T-helper 2 cell treated with Interferon-gamma antibody and Interleukin-4, amounts not matched to agents 5 μg/mL and 100 μg/mL, for 36 hours (primary cell): ENCODE measurements at regions not wholly inside any gene's neighbourhood (a gene's known extent, or its start where the extent isn't known, plus 50 kb on each side); places are given as distances from the start of the nearest gene placed in this dataset.

ENCODE experiments used
- DNase-seq: peaks from one replicate; pipeline ENCODE4 v3.0.0; 2021; ENCODE audit warnings: low spot score
- H3K27ac Mint-ChIP-seq: one replicate; pipeline ENCODE4 v1.8.0; 2021; ENCODE audit warnings: mild to moderate bottlenecking, mixed read lengths
- H3K27me3 Mint-ChIP-seq: one replicate; pipeline ENCODE4 v1.8.0; 2021; ENCODE audit warnings: low read depth, mixed read lengths
- H3K36me3 Mint-ChIP-seq: one replicate; pipeline ENCODE4 v1.8.0; 2021; ENCODE audit warnings: low read depth, mixed read lengths
- H3K4me1 Mint-ChIP-seq: one replicate; pipeline ENCODE4 v1.8.0; 2021; ENCODE audit warnings: low read depth, mixed read lengths
- H3K4me3 Mint-ChIP-seq: one replicate; pipeline ENCODE4 v1.8.0; 2022; ENCODE audit warnings: mild to moderate bottlenecking, moderate library complexity, mixed read lengths
- H3K9me3 Mint-ChIP-seq: one replicate; pipeline ENCODE4 v1.8.0; 2021; ENCODE audit warnings: mixed read lengths

DNA sequence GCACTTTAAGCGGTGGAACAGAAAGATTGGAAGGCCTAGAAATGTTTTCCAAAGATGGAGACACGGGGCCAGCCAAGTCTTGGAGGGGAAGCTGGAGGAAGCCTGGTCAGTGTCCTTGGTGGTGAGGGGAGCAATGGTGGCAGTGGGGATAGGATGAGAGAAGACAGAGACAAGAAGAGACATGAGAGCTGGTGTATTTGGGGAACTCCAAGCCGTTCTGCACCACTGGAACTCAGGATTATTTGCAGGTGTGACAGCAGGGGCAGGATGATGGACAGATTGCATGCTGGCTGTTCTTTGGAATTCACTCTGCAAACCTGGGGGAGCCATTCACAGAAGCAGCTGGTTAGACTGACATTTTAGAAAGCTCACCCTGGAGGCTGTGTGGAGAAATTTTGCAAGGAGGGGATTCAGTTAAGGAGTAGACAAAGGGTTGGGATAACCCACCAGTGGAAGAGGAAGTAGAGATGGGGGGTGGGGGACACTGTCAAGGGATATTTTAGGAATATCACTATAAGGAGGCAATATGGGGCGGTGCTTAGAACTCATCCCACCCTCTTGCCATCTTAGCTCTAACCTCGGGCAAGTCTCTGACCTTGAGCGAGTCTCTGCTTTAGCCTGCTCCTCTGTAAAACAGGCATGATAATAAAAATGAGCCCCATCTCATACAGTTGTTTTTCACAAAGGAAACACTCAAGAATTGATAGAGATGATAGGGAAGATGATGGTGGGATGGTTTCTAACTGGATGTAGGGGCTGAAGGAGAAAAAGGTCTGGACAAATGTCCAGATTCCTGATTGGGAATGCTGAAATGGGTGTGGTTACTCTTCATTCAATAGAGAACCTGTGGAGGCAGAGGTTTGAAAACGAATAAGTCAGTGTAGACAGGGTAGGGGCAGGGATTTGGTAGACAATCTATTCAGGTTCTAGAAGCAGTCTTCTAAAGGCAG, 175.8 kb downstream of the MYCN start:
- DNase-seq = no peak
- Mint-ChIP-seq H3K4me1 (no peaks in the 10 kb centered on the region), H3K27me3 (no peaks in the 10 kb centered on the region), H3K9me3 (no peaks in the 10 kb centered on the region), H3K27ac (no peak overlapping the region), H3K36me3 (no peaks in the 10 kb centered on the region), H3K4me3 (no peak overlapping the region)

GRCh38 chr2:16115291-16115690, 174.9 kb downstream of the MYCN start:
- Mint-ChIP-seq H3K27me3 (no peaks in the 10 kb centered on the region), H3K4me3 (no peak overlapping the region), H3K27ac (no peak overlapping the region), H3K9me3 (no peaks in the 10 kb centered on the region), H3K4me1 (no peaks in the 10 kb centered on the region), H3K36me3 (no peaks in the 10 kb centered on the region)
- DNase-seq = no peak

- H3K9me3 Mint-ChIP-seq = no peaks in the 10 kb centered on the region
- no peaks in the 10 kb centered on the region for H3K4me1 Mint-ChIP-seq
These were observed 174.5 kb downstream of the MYCN start for GRCh38 chr2:16114836-16115235.

GRCh38 chr2:16114070-16114469, 173.7 kb downstream of the MYCN start:
- DNase-seq = no peak
- no peaks in the 10 kb centered on the region for H3K9me3 Mint-ChIP-seq
- no peaks in the 10 kb centered on the region for H3K27me3 Mint-ChIP-seq
- no peak overlapping the region for H3K27ac Mint-ChIP-seq
- no peaks in the 10 kb centered on the region for H3K4me1 Mint-ChIP-seq
- H3K4me3 Mint-ChIP-seq = no peak overlapping the region
- H3K36me3 Mint-ChIP-seq = no peaks in the 10 kb centered on the region

More at GRCh38 chr2:16114836-16115235, 174.5 kb downstream of the MYCN start:
- Mint-ChIP-seq H3K27me3 (no peaks in the 10 kb centered on the region), H3K36me3 (no peaks in the 10 kb centered on the region), H3K4me3 (no peak overlapping the region), H3K27ac (no peak overlapping the region)
- no peak for DNase-seq

- no peak for DNase-seq
- Mint-ChIP-seq H3K9me3 (no peaks in the 10 kb centered on the region), H3K27ac (no peak overlapping the region), H3K4me1 (no peaks in the 10 kb centered on the region), H3K4me3 (no peak overlapping the region), H3K27me3 (no peaks in the 10 kb centered on the region), H3K36me3 (no peaks in the 10 kb centered on the region)
These were observed 173.2 kb downstream of the MYCN start for GRCh38 chr2:16113568-16113967.

GRCh38 chr2:16112972-16113560, 172.7 kb downstream of the MYCN start:
- H3K9me3 Mint-ChIP-seq = no peaks in the 10 kb centered on the region
- DNase-seq = no peak
- H3K27ac Mint-ChIP-seq = no peak overlapping the region
- H3K4me1 Mint-ChIP-seq = no peaks in the 10 kb centered on the region
- no peaks in the 10 kb centered on the region for H3K36me3 Mint-ChIP-seq
- no peak overlapping the region for H3K4me3 Mint-ChIP-seq
- H3K27me3 Mint-ChIP-seq = no peaks in the 10 kb centered on the region

DNA sequence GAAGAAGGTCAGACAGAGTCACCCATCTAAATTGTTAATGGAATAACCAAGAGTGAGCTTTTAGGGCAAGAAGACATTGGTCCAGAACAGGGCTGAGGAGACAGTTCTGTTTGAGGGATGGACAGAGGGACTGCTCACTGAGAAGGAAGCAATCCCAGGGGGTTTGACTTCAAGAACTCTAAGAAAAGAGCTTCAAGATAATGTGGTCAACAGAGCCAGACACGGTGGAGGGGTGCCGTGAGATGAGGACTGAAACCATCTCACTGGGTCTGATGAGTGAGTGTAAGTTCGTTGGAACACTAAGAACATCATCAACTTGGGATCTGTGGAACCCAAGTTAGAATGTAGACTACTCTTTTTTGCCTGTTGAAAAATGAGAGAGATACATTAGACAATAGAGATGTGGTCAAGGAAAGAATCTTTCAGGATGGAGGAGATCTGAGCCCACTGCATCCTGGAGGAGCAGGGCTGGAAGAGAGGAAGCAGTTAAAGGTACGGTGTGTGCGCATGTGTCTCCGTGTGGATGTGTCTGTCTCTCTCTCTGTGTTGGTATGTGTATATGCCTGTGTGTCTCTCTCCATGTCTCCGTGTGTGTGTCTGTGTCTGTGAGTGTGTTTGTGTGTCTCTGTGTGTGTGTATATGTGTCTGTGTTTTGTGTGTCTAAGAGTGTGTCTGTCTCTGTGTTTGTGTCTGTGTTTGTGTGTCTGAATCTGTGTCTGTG, 172.1 kb downstream of the MYCN start:
- no peaks in the 10 kb centered on the region for H3K9me3 Mint-ChIP-seq
- H3K4me3 Mint-ChIP-seq = no peak overlapping the region
- no peak overlapping the region for H3K27ac Mint-ChIP-seq
- DNase-seq = no peak
- no peaks in the 10 kb centered on the region for H3K36me3 Mint-ChIP-seq
- no peaks in the 10 kb centered on the region for H3K4me1 Mint-ChIP-seq
- H3K27me3 Mint-ChIP-seq = no peaks in the 10 kb centered on the region

DNA sequence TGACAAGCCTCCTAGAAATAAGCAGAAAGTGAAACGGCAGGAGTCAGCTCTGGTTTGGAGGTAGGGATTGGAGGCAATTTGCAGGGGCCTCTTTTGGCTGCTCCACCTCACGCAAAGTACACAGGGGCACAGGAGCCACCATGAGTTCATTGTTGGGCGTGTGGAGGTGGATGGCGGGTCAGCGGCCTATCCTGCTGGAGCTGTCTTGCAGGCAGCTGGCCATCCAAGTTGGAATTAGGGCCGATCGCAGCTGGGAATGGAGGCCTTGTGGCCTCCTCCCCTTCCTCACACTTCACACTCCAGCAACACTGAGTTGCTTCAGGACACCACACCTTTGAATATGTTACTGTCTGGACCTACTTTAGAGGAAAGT, 171.5 kb downstream of the MYCN start:
- H3K4me3 Mint-ChIP-seq = no peak overlapping the region
- no peak for DNase-seq
- H3K9me3 Mint-ChIP-seq = no peaks in the 10 kb centered on the region
- no peaks in the 10 kb centered on the region for H3K36me3 Mint-ChIP-seq
- H3K4me1 Mint-ChIP-seq = no peaks in the 10 kb centered on the region
- H3K27me3 Mint-ChIP-seq = no peaks in the 10 kb centered on the region
- no peak overlapping the region for H3K27ac Mint-ChIP-seq

- DNase-seq = no peak
- Mint-ChIP-seq H3K9me3 (no peaks in the 10 kb centered on the region), H3K27ac (no peak overlapping the region), H3K27me3 (no peaks in the 10 kb centered on the region), H3K4me1 (no peaks in the 10 kb centered on the region), H3K4me3 (no peak overlapping the region), H3K36me3 (no peaks in the 10 kb centered on the region)
These were observed 169.5 kb downstream of the MYCN start for GRCh38 chr2:16109821-16110310.

DNA sequence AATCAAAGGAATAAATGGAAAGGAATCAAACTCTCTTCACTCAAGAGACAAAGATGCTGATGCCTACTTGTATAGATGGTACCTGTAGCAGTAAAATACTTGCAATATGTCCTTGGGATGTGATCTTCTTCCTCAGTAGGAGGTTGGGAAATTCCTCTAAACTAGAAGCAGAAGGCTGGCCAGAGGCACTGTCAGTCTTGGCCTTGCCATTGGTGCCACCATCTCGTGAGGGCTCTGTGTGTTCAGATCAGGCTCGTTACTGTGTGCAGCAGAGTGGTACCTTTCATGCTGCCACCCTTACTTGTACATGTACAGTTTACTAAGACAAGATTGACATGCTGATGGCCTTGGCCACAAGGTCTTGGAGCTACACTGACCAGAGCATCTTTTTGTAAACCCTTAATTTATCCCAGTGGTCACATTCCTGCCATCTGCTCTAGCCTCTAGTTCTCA, 169.0 kb downstream of the MYCN start:
- Mint-ChIP-seq H3K27ac (no peak overlapping the region), H3K9me3 (no peaks in the 10 kb centered on the region), H3K36me3 (no peaks in the 10 kb centered on the region), H3K27me3 (no peaks in the 10 kb centered on the region), H3K4me1 (no peaks in the 10 kb centered on the region), H3K4me3 (no peak overlapping the region)
- DNase-seq = no peak

GRCh38 chr2:16107246-16107645, 166.9 kb downstream of the MYCN start:
- no peaks in the 10 kb centered on the region for H3K9me3 Mint-ChIP-seq
- H3K27me3 Mint-ChIP-seq = no peaks in the 10 kb centered on the region
- no peak for DNase-seq
- no peak overlapping the region for H3K4me3 Mint-ChIP-seq
- no peaks in the 10 kb centered on the region for H3K4me1 Mint-ChIP-seq
- H3K27ac Mint-ChIP-seq = no peak overlapping the region
- H3K36me3 Mint-ChIP-seq = no peaks in the 10 kb centered on the region

DNA sequence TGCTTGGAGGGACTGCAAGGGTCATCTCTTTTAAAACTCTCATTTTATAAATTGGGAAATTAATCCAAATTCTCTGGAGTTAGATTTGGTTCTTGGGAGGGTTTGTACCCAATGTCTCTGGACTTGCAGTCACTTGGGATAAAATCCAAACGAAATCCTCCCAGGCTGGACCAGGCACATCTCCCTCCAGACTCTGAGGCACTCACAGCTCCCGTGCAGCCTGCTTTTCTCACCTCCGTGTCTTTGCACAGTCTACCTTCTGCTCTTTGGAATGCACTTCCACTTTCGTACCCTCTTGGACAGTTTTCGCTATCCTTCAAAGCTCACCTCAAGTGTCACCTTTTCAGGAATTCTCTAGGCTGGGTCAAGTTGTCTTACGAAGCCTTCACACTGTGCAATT, 166.3 kb downstream of the MYCN start:
- no peaks in the 10 kb centered on the region for H3K9me3 Mint-ChIP-seq
- DNase-seq = no peak
- no peaks in the 10 kb centered on the region for H3K27me3 Mint-ChIP-seq
- H3K36me3 Mint-ChIP-seq = no peaks in the 10 kb centered on the region
- no peak overlapping the region for H3K27ac Mint-ChIP-seq
- no peaks in the 10 kb centered on the region for H3K4me1 Mint-ChIP-seq
- no peak overlapping the region for H3K4me3 Mint-ChIP-seq

GRCh38 chr2:16105669-16106281, 165.4 kb downstream of the MYCN start:
- no peaks in the 10 kb centered on the region for H3K27me3 Mint-ChIP-seq
- H3K4me3 Mint-ChIP-seq = no peak overlapping the region
- no peak overlapping the region for H3K27ac Mint-ChIP-seq
- no peaks in the 10 kb centered on the region for H3K4me1 Mint-ChIP-seq
- H3K9me3 Mint-ChIP-seq = no peaks in the 10 kb centered on the region
- DNase-seq = no peak
- no peaks in the 10 kb centered on the region for H3K36me3 Mint-ChIP-seq
